IMR-90 (cell line): ENCODE measurements at regions not wholly inside any gene's neighbourhood (a gene's known extent, or its start where the extent isn't known, plus 50 kb on each side); places are given as distances from the start of the nearest gene placed in this dataset.

Source experiments
- BHLHE40 ChIP-seq: fragments of 150-350 bp; IDR thresholded peaks from 2 replicates; pipeline ENCODE4 v1.6.1; 2016; ENCODE audit warnings: mild to moderate bottlenecking, low read depth, low read length
- CEBPB ChIP-seq: IDR thresholded peaks from 2 replicates; pipeline ENCODE4 v1.6.1; 2012; ENCODE audit warnings: low read depth, low read length, improper control_type of control experiment
- FOS ChIP-seq: fragments of 150-350 bp; IDR thresholded peaks from 2 replicates; pipeline ENCODE4 v1.6.1; 2016; ENCODE audit warnings: low read depth, low read length
- MAFK ChIP-seq: IDR thresholded peaks from 2 replicates; pipeline ENCODE4 v1.6.1; 2012; ENCODE audit warnings: low read depth, low read length, improper control_type of control experiment
- POLR2A ChIP-seq: IDR thresholded peaks from 2 replicates; pipeline ENCODE4 v1.6.1; 2012; ENCODE audit warnings: mild to moderate bottlenecking, low read depth, low read length
- RAD21 ChIP-seq: IDR thresholded peaks from 2 replicates; pipeline ENCODE4 v1.6.1; 2012; ENCODE audit warnings: low read length, improper control_type of control experiment
- TF ChIP-seq, protein P1 (sequence below): conservative IDR thresholded peaks from 2 replicates; pipeline ENCODE4 v1.5.1; 2012; ENCODE audit warnings: mild to moderate bottlenecking, low read depth, low read length, improper control_type of control experiment

DNA sequence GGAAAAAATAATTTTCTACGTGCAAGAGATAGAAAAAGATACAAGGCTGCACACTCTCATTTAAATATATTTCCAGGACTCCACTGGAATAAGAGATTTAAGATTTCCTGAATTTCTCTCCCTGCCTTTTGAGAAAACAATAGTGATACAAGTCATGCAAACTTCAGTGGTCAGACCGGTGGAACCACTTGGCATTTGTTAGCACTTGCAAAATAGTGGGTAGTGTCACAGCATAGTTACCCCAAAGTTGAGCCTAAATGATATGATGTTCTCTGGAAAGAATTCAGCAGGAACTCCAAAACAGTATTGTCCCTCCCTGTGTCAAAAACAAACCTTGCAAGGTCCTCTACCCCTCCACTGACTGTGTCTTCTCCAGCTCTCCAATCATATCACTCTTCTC, 102.3 kb downstream of the ANKRD50 start:
- TF ChIP-seq CEBPB (no peak), RAD21 (no peak), MAFK (no peak), FOS (no peak), POLR2A (no peak), BHLHE40 (no peak)
- TF ChIP-seq, protein P1, sequence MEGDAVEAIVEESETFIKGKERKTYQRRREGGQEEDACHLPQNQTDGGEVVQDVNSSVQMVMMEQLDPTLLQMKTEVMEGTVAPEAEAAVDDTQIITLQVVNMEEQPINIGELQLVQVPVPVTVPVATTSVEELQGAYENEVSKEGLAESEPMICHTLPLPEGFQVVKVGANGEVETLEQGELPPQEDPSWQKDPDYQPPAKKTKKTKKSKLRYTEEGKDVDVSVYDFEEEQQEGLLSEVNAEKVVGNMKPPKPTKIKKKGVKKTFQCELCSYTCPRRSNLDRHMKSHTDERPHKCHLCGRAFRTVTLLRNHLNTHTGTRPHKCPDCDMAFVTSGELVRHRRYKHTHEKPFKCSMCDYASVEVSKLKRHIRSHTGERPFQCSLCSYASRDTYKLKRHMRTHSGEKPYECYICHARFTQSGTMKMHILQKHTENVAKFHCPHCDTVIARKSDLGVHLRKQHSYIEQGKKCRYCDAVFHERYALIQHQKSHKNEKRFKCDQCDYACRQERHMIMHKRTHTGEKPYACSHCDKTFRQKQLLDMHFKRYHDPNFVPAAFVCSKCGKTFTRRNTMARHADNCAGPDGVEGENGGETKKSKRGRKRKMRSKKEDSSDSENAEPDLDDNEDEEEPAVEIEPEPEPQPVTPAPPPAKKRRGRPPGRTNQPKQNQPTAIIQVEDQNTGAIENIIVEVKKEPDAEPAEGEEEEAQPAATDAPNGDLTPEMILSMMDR = no peak
